ENCODE measurements at regions not wholly inside any gene's neighbourhood (a gene's known extent, or its start where the extent isn't known, plus 50 kb on each side); places are given as distances from the start of the nearest gene placed in this dataset.

DNA sequence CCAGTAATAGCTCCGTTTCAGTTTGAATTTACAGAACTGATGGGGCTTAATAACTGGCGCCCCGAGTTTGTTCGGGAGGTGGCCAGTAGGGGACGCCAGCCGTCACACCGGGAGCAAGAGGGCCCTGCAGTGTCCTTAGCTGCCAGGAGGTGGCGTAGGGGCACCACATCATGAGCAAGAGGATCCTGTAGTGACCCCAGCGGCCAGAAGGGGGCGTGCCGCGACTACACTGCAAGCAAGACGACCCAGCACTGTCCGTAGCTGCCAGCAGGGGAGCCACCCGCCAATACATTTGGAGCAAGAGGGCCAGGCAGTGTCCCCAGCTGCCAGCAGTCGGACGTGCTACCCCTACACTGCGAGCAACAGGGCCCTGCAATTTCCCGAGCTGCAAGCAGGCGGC is 663.7 kb upstream of the B3GAT1 start:
- ChIA-PET CTCF (interaction anchor here (0.6 to 1.0 kb wide), 4 partner anchors 39 to 287 kb away, joined by 3 read pairs; no protein-coding TSS in a partner anchor), POLR2A (no interaction called here)
- TF ChIP-seq, protein P1, sequence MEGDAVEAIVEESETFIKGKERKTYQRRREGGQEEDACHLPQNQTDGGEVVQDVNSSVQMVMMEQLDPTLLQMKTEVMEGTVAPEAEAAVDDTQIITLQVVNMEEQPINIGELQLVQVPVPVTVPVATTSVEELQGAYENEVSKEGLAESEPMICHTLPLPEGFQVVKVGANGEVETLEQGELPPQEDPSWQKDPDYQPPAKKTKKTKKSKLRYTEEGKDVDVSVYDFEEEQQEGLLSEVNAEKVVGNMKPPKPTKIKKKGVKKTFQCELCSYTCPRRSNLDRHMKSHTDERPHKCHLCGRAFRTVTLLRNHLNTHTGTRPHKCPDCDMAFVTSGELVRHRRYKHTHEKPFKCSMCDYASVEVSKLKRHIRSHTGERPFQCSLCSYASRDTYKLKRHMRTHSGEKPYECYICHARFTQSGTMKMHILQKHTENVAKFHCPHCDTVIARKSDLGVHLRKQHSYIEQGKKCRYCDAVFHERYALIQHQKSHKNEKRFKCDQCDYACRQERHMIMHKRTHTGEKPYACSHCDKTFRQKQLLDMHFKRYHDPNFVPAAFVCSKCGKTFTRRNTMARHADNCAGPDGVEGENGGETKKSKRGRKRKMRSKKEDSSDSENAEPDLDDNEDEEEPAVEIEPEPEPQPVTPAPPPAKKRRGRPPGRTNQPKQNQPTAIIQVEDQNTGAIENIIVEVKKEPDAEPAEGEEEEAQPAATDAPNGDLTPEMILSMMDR (IDR thresholded peaks at IDR 0.05; ENCODE audit: unreplicated experiment), result peak; percentile 51
- no TSS peak for BruUV-seq (replicated peaks)
- no peak overlapping the region for H3K4me3 Mint-ChIP-seq (ENCODE audit: unreplicated experiment)
- intact Hi-C loops (cut with micrococcal nuclease), result no loop called here
- peaks cover 5% of the 10 kb centered on the region for H3K4me1 Mint-ChIP-seq (ENCODE audit: insufficient read depth, unreplicated experiment)
- no peaks in the 10 kb centered on the region for H3K27me3 Mint-ChIP-seq (ENCODE audit: insufficient read depth, unreplicated experiment)
- H3K27ac Mint-ChIP-seq (ENCODE audit: low read depth, unreplicated experiment), result no peak overlapping the region
- H3K36me3 Mint-ChIP-seq (ENCODE audit: insufficient read depth, unreplicated experiment), result no peaks in the 10 kb centered on the region
- peak; percentile 46 for DNase-seq (ENCODE audit: unreplicated experiment)
- H3K9me3 Mint-ChIP-seq (ENCODE audit: unreplicated experiment), result peaks cover 12% of the 10 kb centered on the region

DNA sequence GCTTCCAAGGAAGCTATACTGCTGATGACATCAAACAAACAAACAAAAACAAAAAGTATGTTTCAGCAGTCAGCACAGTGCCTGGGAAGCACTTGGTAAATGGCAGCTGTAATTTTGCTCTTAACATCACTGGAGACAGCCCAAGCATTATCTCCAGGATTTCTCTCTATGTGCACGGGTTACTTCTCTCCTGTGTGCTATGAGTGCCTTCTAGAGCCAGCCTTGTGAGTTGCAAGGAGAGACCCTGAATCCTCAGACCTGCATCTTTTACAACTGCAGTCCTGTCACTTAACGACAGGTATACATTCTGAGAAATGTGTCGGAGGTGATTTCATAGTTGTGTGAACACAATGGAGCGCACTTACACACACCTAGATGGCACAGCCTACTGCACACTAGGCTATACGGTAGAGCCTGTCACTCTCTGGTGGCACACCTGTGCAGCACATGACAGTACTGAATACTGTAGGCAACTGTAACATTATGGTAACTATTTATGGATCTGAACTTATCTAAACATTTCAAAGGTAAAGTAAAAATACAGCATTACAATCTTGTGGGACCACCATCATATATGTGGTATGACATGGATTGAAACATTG is 662.5 kb upstream of the B3GAT1 start:
- ChIA-PET POLR2A (interaction anchor here (1.1 kb wide), 1 partner anchor 206 kb away, joined by 3 read pairs; no protein-coding TSS in a partner anchor), CTCF (interaction anchor here (0.5 to 1.8 kb wide), 12 partner anchors 38 to 813 kb away, joined by 3 to 15 read pairs (median 4); no protein-coding TSS in a partner anchor)
- intact Hi-C loops (cut with micrococcal nuclease), result no loop called here
- Mint-ChIP-seq H3K27me3 (ENCODE audit: insufficient read depth, unreplicated experiment) (no peaks in the 10 kb centered on the region), H3K4me1 (ENCODE audit: insufficient read depth, unreplicated experiment) (peaks cover 12% of the 10 kb centered on the region), H3K27ac (ENCODE audit: low read depth, unreplicated experiment) (no peak overlapping the region), H3K9me3 (ENCODE audit: unreplicated experiment) (peaks cover 21% of the 10 kb centered on the region), H3K4me3 (ENCODE audit: unreplicated experiment) (no peak overlapping the region), H3K36me3 (ENCODE audit: insufficient read depth, unreplicated experiment) (no peaks in the 10 kb centered on the region)
- BruUV-seq (replicated peaks), result no TSS peak
- TF ChIP-seq, protein P1 (IDR thresholded peaks at IDR 0.05; ENCODE audit: unreplicated experiment), result peak; percentile 33
- DNase-seq (ENCODE audit: unreplicated experiment), result peak; percentile 47

DNA sequence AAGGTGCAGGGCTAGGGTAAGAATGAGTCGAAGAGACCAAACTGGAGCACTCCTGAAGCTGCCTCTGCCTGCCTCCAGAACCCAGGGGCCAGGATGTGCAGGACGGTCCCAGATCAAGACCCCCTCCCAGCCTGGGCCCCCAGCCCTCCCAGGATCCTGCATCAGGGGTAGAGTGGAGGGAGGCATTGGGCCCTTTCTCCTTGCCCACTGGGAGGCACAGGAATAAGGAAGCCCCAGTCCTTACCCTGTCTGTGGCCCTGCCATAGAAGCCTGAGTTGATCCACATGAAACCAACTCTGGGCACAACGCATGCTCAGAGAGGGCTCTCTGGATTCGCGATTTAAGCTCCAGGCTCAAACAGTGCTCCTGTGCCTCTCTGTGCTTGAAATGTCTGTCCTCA is 661.8 kb upstream of the B3GAT1 start:
- TF ChIP-seq, protein P1 (IDR thresholded peaks at IDR 0.05; ENCODE audit: unreplicated experiment), result no peak

DNA sequence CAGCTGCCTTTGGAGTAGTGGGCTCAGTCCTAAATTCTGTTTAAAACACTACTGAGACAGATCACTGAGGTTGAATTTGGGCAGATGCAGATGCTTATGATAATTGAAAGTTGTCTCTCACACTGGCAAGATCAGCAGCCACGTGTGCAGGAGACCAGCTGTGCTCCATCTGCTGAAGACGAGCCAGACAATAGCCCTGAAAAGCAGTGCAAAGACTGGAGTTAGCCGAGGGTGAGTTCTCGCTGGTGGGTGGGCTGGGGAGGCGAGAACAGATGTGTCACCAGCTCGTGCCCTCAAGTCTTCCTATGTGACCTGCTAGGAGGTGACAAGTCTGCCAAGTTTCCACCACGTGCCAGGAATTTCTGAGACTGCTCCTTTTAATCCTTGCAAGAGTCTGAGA is 661.3 kb upstream of the B3GAT1 start:
- TF ChIP-seq, protein P1 (IDR thresholded peaks at IDR 0.05; ENCODE audit: unreplicated experiment), result no peak
- intact Hi-C loops (cut with micrococcal nuclease), result no loop called here
- Mint-ChIP-seq H3K36me3 (ENCODE audit: insufficient read depth, unreplicated experiment) (no peaks in the 10 kb centered on the region), H3K9me3 (ENCODE audit: unreplicated experiment) (peaks cover 21% of the 10 kb centered on the region), H3K4me3 (ENCODE audit: unreplicated experiment) (no peak overlapping the region), H3K27me3 (ENCODE audit: insufficient read depth, unreplicated experiment) (no peaks in the 10 kb centered on the region), H3K4me1 (ENCODE audit: insufficient read depth, unreplicated experiment) (peaks cover 12% of the 10 kb centered on the region), H3K27ac (ENCODE audit: low read depth, unreplicated experiment) (no peak overlapping the region)
- ChIA-PET POLR2A (interaction anchor here (1.1 kb wide), 1 partner anchor 205 kb away, joined by 3 read pairs; no protein-coding TSS in a partner anchor), CTCF (interaction anchor here (0.6 to 1.8 kb wide), 3 partner anchors 206 to 716 kb away, joined by 3 to 15 read pairs (median 4); no protein-coding TSS in a partner anchor)
- no TSS peak for BruUV-seq (replicated peaks)
- no peak for DNase-seq (ENCODE audit: unreplicated experiment)

More for the DNA sequence above, 661.8 kb upstream of the B3GAT1 start:
- ChIA-PET POLR2A (interaction anchor here (1.1 kb wide), 1 partner anchor 205 kb away, joined by 3 read pairs; no protein-coding TSS in a partner anchor), CTCF (interaction anchor here (0.5 to 1.8 kb wide), 11 partner anchors 38 to 813 kb away, joined by 3 to 15 read pairs (median 4); no protein-coding TSS in a partner anchor)
- no peak overlapping the region for H3K27ac Mint-ChIP-seq (ENCODE audit: low read depth, unreplicated experiment)
- H3K36me3 Mint-ChIP-seq (ENCODE audit: insufficient read depth, unreplicated experiment), result no peaks in the 10 kb centered on the region
- no peak for DNase-seq (ENCODE audit: unreplicated experiment)
- H3K9me3 Mint-ChIP-seq (ENCODE audit: unreplicated experiment), result peaks cover 21% of the 10 kb centered on the region
- H3K27me3 Mint-ChIP-seq (ENCODE audit: insufficient read depth, unreplicated experiment), result no peaks in the 10 kb centered on the region
- H3K4me1 Mint-ChIP-seq (ENCODE audit: insufficient read depth, unreplicated experiment), result peaks cover 12% of the 10 kb centered on the region
- no TSS peak for BruUV-seq (replicated peaks)
- intact Hi-C loops (cut with micrococcal nuclease), result no loop called here
- H3K4me3 Mint-ChIP-seq (ENCODE audit: unreplicated experiment), result no peak overlapping the region

Measured in MCF 10A (cell line).